ENCODE measurements at regions not wholly inside any gene's neighbourhood (a gene's known extent, or its start where the extent isn't known, plus 50 kb on each side); places are given as distances from the start of the nearest gene placed in this dataset.

DNA sequence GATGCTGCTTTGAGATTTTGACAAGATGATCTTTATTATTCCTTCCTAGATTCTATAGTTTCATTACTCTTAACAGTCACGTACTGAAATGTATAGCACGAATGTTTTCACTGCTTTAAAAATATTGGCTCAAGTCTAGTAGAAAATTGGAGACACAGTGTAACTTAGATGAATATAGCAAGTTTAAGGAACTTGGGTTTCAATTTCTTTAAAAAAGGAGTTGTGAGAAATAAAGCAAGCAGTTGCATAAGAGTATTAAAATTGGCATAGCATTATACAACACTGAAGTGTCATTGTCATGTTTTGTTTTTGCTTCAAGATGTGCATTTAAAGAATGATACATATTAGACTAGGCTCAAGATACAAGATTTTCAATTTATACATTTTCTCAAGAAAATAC, 624.8 kb upstream of the NOVA1 start:
- Histone ChIP-seq H3K27me3 (replicated peaks; ENCODE audit: insufficient read depth, low read depth, low read length, poor library complexity) (no peaks in the 10 kb centered on the region), H3K4me1 (ENCODE audit: insufficient read depth, low read length, poor library complexity, severe bottlenecking) (no peaks in the 10 kb centered on the region), H3K27ac (ENCODE audit: low read depth, low read length, poor library complexity, severe bottlenecking) (no peak overlapping the region), H3K9me3 (ENCODE audit: low read depth, low read length, poor library complexity, severe bottlenecking) (peaks cover 15% of the 10 kb centered on the region), H3K36me3 (ENCODE audit: insufficient read depth, low read length, poor library complexity, severe bottlenecking) (no peaks in the 10 kb centered on the region), H3K4me3 (ENCODE audit: low read depth, low read length, poor library complexity, severe bottlenecking) (no peak overlapping the region)
- BruUV-seq (replicated peaks): no TSS peak
- intact Hi-C loops (cut with micrococcal nuclease; ENCODE audit: unreplicated experiment): no loop called here
- ChIA-PET POLR2A (ENCODE audit: low non-redundant PET) (no interaction called here), CTCF (no interaction called here)
- no peak for DNase-seq (ENCODE audit: low spot score)
- no peak for TF ChIP-seq EZH2 (IDR thresholded peaks at IDR 0.05; ENCODE audit: borderline replicate concordance, low read depth, low read length, poor library complexity, severe bottlenecking)
- TF ChIP-seq, protein P1, sequence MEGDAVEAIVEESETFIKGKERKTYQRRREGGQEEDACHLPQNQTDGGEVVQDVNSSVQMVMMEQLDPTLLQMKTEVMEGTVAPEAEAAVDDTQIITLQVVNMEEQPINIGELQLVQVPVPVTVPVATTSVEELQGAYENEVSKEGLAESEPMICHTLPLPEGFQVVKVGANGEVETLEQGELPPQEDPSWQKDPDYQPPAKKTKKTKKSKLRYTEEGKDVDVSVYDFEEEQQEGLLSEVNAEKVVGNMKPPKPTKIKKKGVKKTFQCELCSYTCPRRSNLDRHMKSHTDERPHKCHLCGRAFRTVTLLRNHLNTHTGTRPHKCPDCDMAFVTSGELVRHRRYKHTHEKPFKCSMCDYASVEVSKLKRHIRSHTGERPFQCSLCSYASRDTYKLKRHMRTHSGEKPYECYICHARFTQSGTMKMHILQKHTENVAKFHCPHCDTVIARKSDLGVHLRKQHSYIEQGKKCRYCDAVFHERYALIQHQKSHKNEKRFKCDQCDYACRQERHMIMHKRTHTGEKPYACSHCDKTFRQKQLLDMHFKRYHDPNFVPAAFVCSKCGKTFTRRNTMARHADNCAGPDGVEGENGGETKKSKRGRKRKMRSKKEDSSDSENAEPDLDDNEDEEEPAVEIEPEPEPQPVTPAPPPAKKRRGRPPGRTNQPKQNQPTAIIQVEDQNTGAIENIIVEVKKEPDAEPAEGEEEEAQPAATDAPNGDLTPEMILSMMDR (conservative IDR thresholded peaks at IDR 0.05; ENCODE audit: low read depth, low read length): no peak

DNA sequence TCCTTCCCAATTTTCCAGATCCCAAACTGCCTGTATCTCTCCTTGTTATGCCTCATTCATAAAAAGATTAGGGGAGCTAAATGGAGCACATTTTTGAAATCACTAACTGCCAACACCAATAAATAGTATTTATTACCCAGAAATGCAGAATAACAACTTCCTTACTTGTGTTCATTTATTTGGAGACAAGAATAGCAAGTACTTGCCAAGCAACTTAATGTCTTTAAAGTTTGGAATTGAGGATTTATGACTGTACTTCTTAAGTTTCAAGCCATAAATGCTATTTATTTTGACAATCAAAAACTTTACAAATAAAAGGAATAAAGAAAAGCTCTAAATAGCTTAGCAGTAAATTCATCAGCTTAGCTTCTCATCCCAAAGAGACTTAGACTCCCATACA, 626.1 kb upstream of the NOVA1 start:
- ChIA-PET POLR2A (ENCODE audit: low non-redundant PET) (no interaction called here), CTCF (no interaction called here)
- TF ChIP-seq, protein P1 (conservative IDR thresholded peaks at IDR 0.05; ENCODE audit: low read depth, low read length): no peak
- TF ChIP-seq EZH2 (IDR thresholded peaks at IDR 0.05; ENCODE audit: borderline replicate concordance, low read depth, low read length, poor library complexity, severe bottlenecking): no peak
- no TSS peak for BruUV-seq (replicated peaks)
- H3K4me1 ChIP-seq (ENCODE audit: insufficient read depth, low read length, poor library complexity, severe bottlenecking): no peaks in the 10 kb centered on the region
- no peak overlapping the region for H3K27ac ChIP-seq (ENCODE audit: low read depth, low read length, poor library complexity, severe bottlenecking)
- no peak for DNase-seq (ENCODE audit: low spot score)
- peaks cover 15% of the 10 kb centered on the region for H3K9me3 ChIP-seq (ENCODE audit: low read depth, low read length, poor library complexity, severe bottlenecking)
- no peaks in the 10 kb centered on the region for H3K36me3 ChIP-seq (ENCODE audit: insufficient read depth, low read length, poor library complexity, severe bottlenecking)
- intact Hi-C loops (cut with micrococcal nuclease; ENCODE audit: unreplicated experiment): no loop called here
- no peak overlapping the region for H3K4me3 ChIP-seq (ENCODE audit: low read depth, low read length, poor library complexity, severe bottlenecking)
- no peaks in the 10 kb centered on the region for H3K27me3 ChIP-seq (replicated peaks; ENCODE audit: insufficient read depth, low read depth, low read length, poor library complexity)

DNA sequence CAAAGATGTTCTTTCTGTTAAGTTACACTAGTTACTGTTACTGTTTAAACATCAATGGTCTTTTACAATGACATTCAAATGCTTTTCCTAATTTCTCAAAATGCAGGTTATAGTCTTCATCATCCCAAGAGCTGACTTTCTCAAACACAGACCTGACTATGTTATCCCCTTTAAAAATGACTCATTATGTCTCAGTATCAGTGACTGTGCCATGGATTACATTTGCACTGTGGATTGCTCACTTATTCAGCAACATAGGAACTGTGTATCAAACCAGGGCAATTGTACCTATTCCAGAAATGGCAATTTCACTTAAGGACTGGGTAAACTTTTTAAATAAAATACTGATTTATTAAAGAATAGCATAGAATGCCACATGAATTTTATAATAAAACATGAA, 630.2 kb upstream of the NOVA1 start:
- Histone ChIP-seq H3K4me3 (ENCODE audit: low read depth, low read length, poor library complexity, severe bottlenecking) (no peak overlapping the region), H3K36me3 (ENCODE audit: insufficient read depth, low read length, poor library complexity, severe bottlenecking) (no peaks in the 10 kb centered on the region), H3K27ac (ENCODE audit: low read depth, low read length, poor library complexity, severe bottlenecking) (no peak overlapping the region), H3K9me3 (ENCODE audit: low read depth, low read length, poor library complexity, severe bottlenecking) (peaks cover 2% of the 10 kb centered on the region), H3K27me3 (replicated peaks; ENCODE audit: insufficient read depth, low read depth, low read length, poor library complexity) (no peaks in the 10 kb centered on the region), H3K4me1 (ENCODE audit: insufficient read depth, low read length, poor library complexity, severe bottlenecking) (no peaks in the 10 kb centered on the region)
- no TSS peak for BruUV-seq (replicated peaks)
- TF ChIP-seq, protein P1 (conservative IDR thresholded peaks at IDR 0.05; ENCODE audit: low read depth, low read length): no peak
- no peak for TF ChIP-seq EZH2 (IDR thresholded peaks at IDR 0.05; ENCODE audit: borderline replicate concordance, low read depth, low read length, poor library complexity, severe bottlenecking)
- no peak for DNase-seq (ENCODE audit: low spot score)
- intact Hi-C loops (cut with micrococcal nuclease; ENCODE audit: unreplicated experiment): no loop called here
- ChIA-PET CTCF (no interaction called here), POLR2A (ENCODE audit: low non-redundant PET) (no interaction called here)

All from A673 (cell line).